Hepatocyte (in vitro differentiated cells): ENCODE measurements at regions not wholly inside any gene's neighbourhood (a gene's known extent, or its start where the extent isn't known, plus 50 kb on each side); places are given as distances from the start of the nearest gene placed in this dataset.

Experiments used
- EZH2 ChIP-seq: fragments of 200-600 bp; sonication (generic); IDR thresholded peaks from 2 replicates; pipeline ENCODE4 v1.6.1; 2016; ENCODE audit warnings: antibody characterized with exemption, mild to moderate bottlenecking, borderline replicate concordance
- EZH2phosphoT487 ChIP-seq: fragments of 200-600 bp; sonication (generic); IDR thresholded peaks from one replicate; pipeline ENCODE4 v1.6.1; 2018; ENCODE audit warnings: antibody characterized with exemption, mild to moderate bottlenecking, low read depth, moderate library complexity; ENCODE audit not compliant: unreplicated experiment, severe bottlenecking
- TF ChIP-seq, protein P1 (sequence below): fragments of 200-600 bp; sonication (generic); IDR thresholded peaks from 2 replicates; pipeline ENCODE4 v1.5.1; 2016; ENCODE audit warnings: antibody characterized with exemption, mild to moderate bottlenecking; ENCODE audit not compliant: poor library complexity

DNA sequence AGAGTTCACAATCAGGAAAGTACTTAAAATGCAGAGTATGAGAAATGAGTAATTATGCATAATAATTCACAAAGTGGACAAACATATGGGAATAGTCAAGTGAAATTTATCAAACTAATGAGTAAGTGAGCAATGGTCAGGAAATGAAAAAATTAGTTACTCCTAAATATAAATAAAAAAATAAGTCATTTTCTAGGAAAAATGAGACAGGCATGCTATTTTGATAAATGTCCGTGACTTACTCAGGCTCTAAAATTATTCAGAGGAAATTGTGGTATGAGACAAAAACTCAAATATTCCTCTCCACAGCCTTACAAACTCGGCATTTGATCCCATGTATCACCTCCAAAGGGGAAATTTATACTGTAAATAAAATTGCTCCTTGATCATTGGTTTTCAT lies 181.2 kb downstream of the COX18 start:
- TF ChIP-seq EZH2 = no peak
- TF ChIP-seq, protein P1, sequence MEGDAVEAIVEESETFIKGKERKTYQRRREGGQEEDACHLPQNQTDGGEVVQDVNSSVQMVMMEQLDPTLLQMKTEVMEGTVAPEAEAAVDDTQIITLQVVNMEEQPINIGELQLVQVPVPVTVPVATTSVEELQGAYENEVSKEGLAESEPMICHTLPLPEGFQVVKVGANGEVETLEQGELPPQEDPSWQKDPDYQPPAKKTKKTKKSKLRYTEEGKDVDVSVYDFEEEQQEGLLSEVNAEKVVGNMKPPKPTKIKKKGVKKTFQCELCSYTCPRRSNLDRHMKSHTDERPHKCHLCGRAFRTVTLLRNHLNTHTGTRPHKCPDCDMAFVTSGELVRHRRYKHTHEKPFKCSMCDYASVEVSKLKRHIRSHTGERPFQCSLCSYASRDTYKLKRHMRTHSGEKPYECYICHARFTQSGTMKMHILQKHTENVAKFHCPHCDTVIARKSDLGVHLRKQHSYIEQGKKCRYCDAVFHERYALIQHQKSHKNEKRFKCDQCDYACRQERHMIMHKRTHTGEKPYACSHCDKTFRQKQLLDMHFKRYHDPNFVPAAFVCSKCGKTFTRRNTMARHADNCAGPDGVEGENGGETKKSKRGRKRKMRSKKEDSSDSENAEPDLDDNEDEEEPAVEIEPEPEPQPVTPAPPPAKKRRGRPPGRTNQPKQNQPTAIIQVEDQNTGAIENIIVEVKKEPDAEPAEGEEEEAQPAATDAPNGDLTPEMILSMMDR = no peak
- TF ChIP-seq EZH2phosphoT487 = no peak
